ENCODE measurements at regions not wholly inside any gene's neighbourhood (a gene's known extent, or its start where the extent isn't known, plus 50 kb on each side); places are given as distances from the start of the nearest gene placed in this dataset.

GRCh38 chr10:105973902-105974301 lies 1190.6 kb downstream of the SORCS1 start:
- no peaks in the 10 kb centered on the region for H3K27me3 ChIP-seq (ENCODE audit: control insufficient read depth in 1 of 2, insufficient read depth in 2 of 2, low read length in 2 of 2)
- intact Hi-C loops (cut with DNase I, micrococcal nuclease): no loop called here
- H3K4me3 ChIP-seq (ENCODE audit: low read length): no peak overlapping the region
- ChIA-PET POLR2A (no interaction called here), CTCF (no interaction called here)
- H3K4me1 ChIP-seq (ENCODE audit: insufficient read depth, low read length): no peaks in the 10 kb centered on the region
- no peaks in the 10 kb centered on the region for H3K9me3 ChIP-seq (ENCODE audit: control insufficient read depth in 1 of 2, insufficient read depth in 1 of 2, low read length in 2 of 2)
- ATAC-seq (ENCODE audit: poor library complexity): no peak
- Mint-ChIP-seq H3K9me3 (peaks cover 11% of the 10 kb centered on the region), H3K4me3 (no peak overlapping the region), H3K4me1 (ENCODE audit: low read depth) (no peaks in the 10 kb centered on the region), H3K27me3 (no peaks in the 10 kb centered on the region), H3K36me3 (ENCODE audit: low read depth) (no peaks in the 10 kb centered on the region), H3K27ac (no peak overlapping the region)
- H3K27ac ChIP-seq (ENCODE audit: low read depth in 1 of 2, low read length in 2 of 2): no peak overlapping the region
- TF ChIP-seq, protein P1, sequence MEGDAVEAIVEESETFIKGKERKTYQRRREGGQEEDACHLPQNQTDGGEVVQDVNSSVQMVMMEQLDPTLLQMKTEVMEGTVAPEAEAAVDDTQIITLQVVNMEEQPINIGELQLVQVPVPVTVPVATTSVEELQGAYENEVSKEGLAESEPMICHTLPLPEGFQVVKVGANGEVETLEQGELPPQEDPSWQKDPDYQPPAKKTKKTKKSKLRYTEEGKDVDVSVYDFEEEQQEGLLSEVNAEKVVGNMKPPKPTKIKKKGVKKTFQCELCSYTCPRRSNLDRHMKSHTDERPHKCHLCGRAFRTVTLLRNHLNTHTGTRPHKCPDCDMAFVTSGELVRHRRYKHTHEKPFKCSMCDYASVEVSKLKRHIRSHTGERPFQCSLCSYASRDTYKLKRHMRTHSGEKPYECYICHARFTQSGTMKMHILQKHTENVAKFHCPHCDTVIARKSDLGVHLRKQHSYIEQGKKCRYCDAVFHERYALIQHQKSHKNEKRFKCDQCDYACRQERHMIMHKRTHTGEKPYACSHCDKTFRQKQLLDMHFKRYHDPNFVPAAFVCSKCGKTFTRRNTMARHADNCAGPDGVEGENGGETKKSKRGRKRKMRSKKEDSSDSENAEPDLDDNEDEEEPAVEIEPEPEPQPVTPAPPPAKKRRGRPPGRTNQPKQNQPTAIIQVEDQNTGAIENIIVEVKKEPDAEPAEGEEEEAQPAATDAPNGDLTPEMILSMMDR (IDR thresholded peaks at IDR 0.05): no peak
- DNase-seq: no peak
- H3K36me3 ChIP-seq (ENCODE audit: insufficient read depth, low read length): no peaks in the 10 kb centered on the region

- TF ChIP-seq, protein P1 (IDR thresholded peaks at IDR 0.05): no peak
- no peak overlapping the region for H3K27ac Mint-ChIP-seq
- DNase-seq (no peak), ATAC-seq (ENCODE audit: poor library complexity) (no peak)
- H3K36me3 Mint-ChIP-seq (ENCODE audit: low read depth): no peaks in the 10 kb centered on the region
- Histone ChIP-seq H3K4me1 (ENCODE audit: insufficient read depth, low read length) (no peaks in the 10 kb centered on the region), H3K4me3 (ENCODE audit: low read length) (no peak overlapping the region), H3K27me3 (ENCODE audit: control insufficient read depth in 1 of 2, insufficient read depth in 2 of 2, low read length in 2 of 2) (no peaks in the 10 kb centered on the region), H3K36me3 (ENCODE audit: insufficient read depth, low read length) (no peaks in the 10 kb centered on the region), H3K9me3 (ENCODE audit: control insufficient read depth in 1 of 2, insufficient read depth in 1 of 2, low read length in 2 of 2) (no peaks in the 10 kb centered on the region), H3K27ac (ENCODE audit: low read depth in 1 of 2, low read length in 2 of 2) (no peak overlapping the region)
- ChIA-PET POLR2A (no interaction called here), CTCF (no interaction called here)
- intact Hi-C loops (cut with DNase I, micrococcal nuclease): no loop called here
- H3K9me3 Mint-ChIP-seq: peaks cover 8% of the 10 kb centered on the region
- H3K4me1 Mint-ChIP-seq (ENCODE audit: low read depth): no peaks in the 10 kb centered on the region
- H3K27me3 Mint-ChIP-seq: no peaks in the 10 kb centered on the region
- no peak overlapping the region for H3K4me3 Mint-ChIP-seq
Observed at GRCh38 chr10:105973360-105973759, 1191.1 kb downstream of the SORCS1 start.

- peaks cover 3% of the 10 kb centered on the region for H3K9me3 Mint-ChIP-seq
- H3K4me3 ChIP-seq (ENCODE audit: low read length): no peak overlapping the region
- ATAC-seq (ENCODE audit: poor library complexity) (no peak), DNase-seq (no peak)
- no peak overlapping the region for H3K27ac Mint-ChIP-seq
- no peaks in the 10 kb centered on the region for H3K4me1 ChIP-seq (ENCODE audit: insufficient read depth, low read length)
- H3K4me1 Mint-ChIP-seq (ENCODE audit: low read depth): no peaks in the 10 kb centered on the region
- no peaks in the 10 kb centered on the region for H3K9me3 ChIP-seq (ENCODE audit: control insufficient read depth in 1 of 2, insufficient read depth in 1 of 2, low read length in 2 of 2)
- no peaks in the 10 kb centered on the region for H3K27me3 Mint-ChIP-seq
- intact Hi-C loops (cut with DNase I, micrococcal nuclease): no loop called here
- no peaks in the 10 kb centered on the region for H3K36me3 Mint-ChIP-seq (ENCODE audit: low read depth)
- H3K27me3 ChIP-seq (ENCODE audit: control insufficient read depth in 1 of 2, insufficient read depth in 2 of 2, low read length in 2 of 2): no peaks in the 10 kb centered on the region
- TF ChIP-seq, protein P1 (IDR thresholded peaks at IDR 0.05): no peak
- no peak overlapping the region for H3K27ac ChIP-seq (ENCODE audit: low read depth in 1 of 2, low read length in 2 of 2)
- ChIA-PET CTCF (interaction anchor here (0.8 kb wide), 1 partner anchor 16 kb away, joined by 3 read pairs; no protein-coding TSS in a partner anchor), POLR2A (no interaction called here)
- no peaks in the 10 kb centered on the region for H3K36me3 ChIP-seq (ENCODE audit: insufficient read depth, low read length)
- H3K4me3 Mint-ChIP-seq: no peak overlapping the region
Observed at GRCh38 chr10:105971460-105971859, 1193.0 kb downstream of the SORCS1 start.
